GM19372 (cell line): ENCODE measurements at regions not wholly inside any gene's neighbourhood (a gene's known extent, or its start where the extent isn't known, plus 50 kb on each side); places are given as distances from the start of the nearest gene placed in this dataset.

ENCODE experiments used
- ATAC-seq: cut with Tn5 transposase; IDR thresholded peaks from one replicate; pipeline ENCODE4 v1.9.1; 2021; ENCODE audit warnings: mild to moderate bottlenecking, low read depth, moderate library complexity; ENCODE audit not compliant: unreplicated experiment

GRCh38 chr2:5254791-5255332 is 437.3 kb upstream of the SOX11 start:
- no peak for ATAC-seq

GRCh38 chr2:5263291-5263690 is 428.9 kb upstream of the SOX11 start:
- ATAC-seq: no peak

- ATAC-seq: no peak
These were observed 427.8 kb upstream of the SOX11 start for GRCh38 chr2:5264361-5264760.

GRCh38 chr2:5285061-5285460 is 407.1 kb upstream of the SOX11 start:
- ATAC-seq: no peak

GRCh38 chr2:5285872-5286769 is 406.1 kb upstream of the SOX11 start:
- no peak for ATAC-seq

GRCh38 chr2:5287558-5288334 is 404.4 kb upstream of the SOX11 start:
- ATAC-seq: no peak

GRCh38 chr2:5290900-5291546 is 401.2 kb upstream of the SOX11 start:
- no peak for ATAC-seq

- ATAC-seq: no peak
These were observed 387.5 kb upstream of the SOX11 start for GRCh38 chr2:5304640-5305039.

- ATAC-seq: no peak
These were observed 377.1 kb upstream of the SOX11 start for GRCh38 chr2:5315041-5315440.

- no peak for ATAC-seq
These were observed 376.7 kb upstream of the SOX11 start for GRCh38 chr2:5315512-5315911.

- ATAC-seq: no peak
These were observed 376.1 kb upstream of the SOX11 start for GRCh38 chr2:5316001-5316490.

GRCh38 chr2:5319493-5319892 is 372.7 kb upstream of the SOX11 start:
- ATAC-seq: no peak

GRCh38 chr2:5322396-5322795 is 369.8 kb upstream of the SOX11 start:
- ATAC-seq: no peak

GRCh38 chr2:5325523-5325922 is 366.7 kb upstream of the SOX11 start:
- no peak for ATAC-seq

GRCh38 chr2:5328826-5329225 is 363.4 kb upstream of the SOX11 start:
- no peak for ATAC-seq

- ATAC-seq: no peak
These were observed 362.4 kb upstream of the SOX11 start for GRCh38 chr2:5329763-5330162.

GRCh38 chr2:5330961-5331360 is 361.2 kb upstream of the SOX11 start:
- ATAC-seq: no peak

GRCh38 chr2:5332925-5333324 is 359.3 kb upstream of the SOX11 start:
- ATAC-seq: no peak

- ATAC-seq: no peak
These were observed 352.7 kb upstream of the SOX11 start for GRCh38 chr2:5339473-5339872.

GRCh38 chr2:5343785-5344335 is 348.3 kb upstream of the SOX11 start:
- no peak for ATAC-seq
